K562 (cell line): ENCODE measurements at regions not wholly inside any gene's neighbourhood (a gene's known extent, or its start where the extent isn't known, plus 50 kb on each side); places are given as distances from the start of the nearest gene placed in this dataset.

Experiments
- ATAC-seq: fragments of 200-7000 bp; cut with Tn5 transposase; 3 replicates; pipeline ENCODE4 v1.9.1; 2020; ENCODE audit warnings: moderate library complexity
- BruUV-seq: library from RNA; stranded (reverse); fragments of 400-500 nt; replicated peaks from 2 replicates; lab custom pipeline; 2021; lab: Mats Ljungman, UMichigan
- CTCF ChIA-PET: fragments of 300-600 bp; formaldehyde crosslinking; extraction: SDS; loops from one replicate; lab custom pipeline; 2021; ENCODE audit warnings: low intra/inter-chr PET ratio; lab: Yijun Ruan, JAX
- POLR2A ChIA-PET: fragments of 300-600, 350-650 bp; sonication (Branson Sonifier 250); formaldehyde crosslinking; extraction: SDS; loops from one replicate; lab custom pipeline; 2021; ENCODE audit warnings: antibody characterized with exemption, inconsistent platforms; lab: Yijun Ruan, JAX
- DNase-seq, 4 experiments: peaks; one replicate each; pipeline versions ENCODE4 v3.0.0 to v3.0.0-alpha.2; 2011 to 2018; ENCODE audit warnings: low spot score in 3 of 4, mixed read lengths in 3 of 4; ENCODE audit errors: extremely low read depth in 1 of 4
- FAIRE-seq: peaks from 2 replicates; lab custom pipeline; 2011; peaks lifted over from hg19 to GRCh38; lab: Jason Lieb, UNC
- H2AFZ ChIP-seq: 2 replicates; pipeline ENCODE4 v1.6.0; 2011; ENCODE audit warnings: low read depth, low read length, control low read depth, inconsistent platforms
- H3K27ac ChIP-seq: fragments of 200-600 bp; 3 replicates; pipeline ENCODE4 v1.8.0; 2011; ENCODE audit warnings: low read depth, mild to moderate bottlenecking, control low read depth, inconsistent platforms, low read length, moderate library complexity, mixed read lengths; ENCODE audit errors: extremely low read depth
- H3K27me3 ChIP-seq, 2 experiments: fragments of 300-600 bp in 1 of 2; 2 replicates in 1 of 2; 3 replicates in 1 of 2; pipeline versions ENCODE4 v1.6.0 to v1.8.0; 2011; ENCODE audit warnings: inconsistent platforms in 2 of 2, low read length in 2 of 2, mild to moderate bottlenecking in 1 of 2, mixed read lengths in 1 of 2, moderate library complexity in 1 of 2; ENCODE audit not compliant: control insufficient read depth in 2 of 2, insufficient read depth in 2 of 2
- H3K36me3 ChIP-seq: fragments of 300-600 bp; 3 replicates; pipeline ENCODE4 v1.8.0; 2011; ENCODE audit warnings: mild to moderate bottlenecking, low read length, inconsistent platforms; ENCODE audit not compliant: control insufficient read depth, insufficient read depth
- H3K4me1 ChIP-seq, 2 experiments: fragments of 200-600 bp in 1 of 2; replicated peaks in 1 of 2; 2 replicates in 1 of 2; 3 replicates in 1 of 2; pipeline versions ENCODE4 v1.5.1 to v1.8.0; 2011; ENCODE audit warnings: inconsistent platforms in 2 of 2, low read length in 2 of 2, mild to moderate bottlenecking in 1 of 2, mixed read lengths in 1 of 2, moderate library complexity in 1 of 2; ENCODE audit not compliant: control insufficient read depth in 2 of 2, insufficient read depth in 2 of 2
- H3K4me2 ChIP-seq: 2 replicates; pipeline ENCODE4 v1.6.1; 2011; ENCODE audit warnings: low read length, control low read depth, inconsistent platforms, mixed read lengths; ENCODE audit not compliant: insufficient read depth
- H3K4me3 ChIP-seq: fragments of 200-600 bp; sonication (generic), shearing (Covaris generic); 2 replicates; pipeline ENCODE4 v1.5.1; 2016; ENCODE audit warnings: control low read depth, inconsistent platforms
- H3K79me2 ChIP-seq: fragments of 200-600 bp; 3 replicates; pipeline ENCODE4 v1.8.0; 2011; ENCODE audit warnings: low read length, inconsistent platforms; ENCODE audit not compliant: control insufficient read depth, insufficient read depth
- H3K9ac ChIP-seq, 2 experiments: 2 replicates each; pipeline versions ENCODE4 v1.6.0 to v1.6.1; 2011; ENCODE audit warnings: low read depth in 2 of 2, low read length in 2 of 2, control low read depth in 1 of 2, inconsistent platforms in 1 of 2, mild to moderate bottlenecking in 1 of 2, mixed read lengths in 1 of 2; ENCODE audit not compliant: insufficient read depth in 1 of 2
- H3K9me1 ChIP-seq: one replicate; pipeline ENCODE4 v1.6.0; 2011; ENCODE audit warnings: inconsistent platforms, mild to moderate bottlenecking, low read length, moderate library complexity; ENCODE audit not compliant: control insufficient read depth, insufficient read depth
- H3K9me3 ChIP-seq: replicated peaks from 2 replicates; pipeline ENCODE4 v1.5.1; 2011; ENCODE audit warnings: low read depth, low read length, inconsistent platforms; ENCODE audit not compliant: control insufficient read depth, insufficient read depth
- H4K20me1 ChIP-seq: replicated peaks from 2 replicates; pipeline ENCODE4 v1.6.1; 2011; ENCODE audit warnings: low read length, inconsistent platforms, mixed read lengths; ENCODE audit not compliant: control insufficient read depth, insufficient read depth
- PCBP2 ChIP-seq: fragments of 200-400 bp; formaldehyde crosslinking; IDR thresholded peaks from 2 replicates; pipeline ENCODE4 v1.6.1; 2018; ENCODE audit warnings: low read length, low read depth, mild to moderate bottlenecking, moderate library complexity; ENCODE audit not compliant: poor library complexity, severe bottlenecking
- PTBP1 ChIP-seq: fragments of 200-400 bp; formaldehyde crosslinking; IDR thresholded peaks from 2 replicates; pipeline ENCODE4 v1.6.1; 2017; ENCODE audit warnings: low read depth, low read length
- RFX1 ChIP-seq: fragments of 450-650 bp; IDR thresholded peaks from 2 replicates; pipeline ENCODE4 v1.6.1; 2016; ENCODE audit warnings: mild to moderate bottlenecking, moderate library complexity
- SUPT5H ChIP-seq: fragments of 450-650 bp; IDR thresholded peaks from 2 replicates; pipeline ENCODE4 v1.6.1; 2016
- TGIF2 ChIP-seq: sonication (generic); formaldehyde crosslinking; IDR thresholded peaks from 2 replicates; pipeline ENCODE4 v1.8.1; 2022; ENCODE audit warnings: mild to moderate bottlenecking, missing genetic modification reagents, moderate library complexity
- ZNF184 ChIP-seq: sonication (generic); formaldehyde crosslinking; IDR thresholded peaks from 2 replicates; pipeline ENCODE4 v1.5.0; 2020; ENCODE audit warnings: missing genetic modification reagents
- ZNF217 ChIP-seq: sonication (generic); formaldehyde crosslinking; IDR thresholded peaks from 2 replicates; pipeline ENCODE4 v1.8.0; 2022; ENCODE audit warnings: mild to moderate bottlenecking, missing genetic modification reagents
- ZNF717 ChIP-seq: fragments of 250-450 bp; sonication (Bioruptor Pico); IDR thresholded peaks from 2 replicates; pipeline ENCODE4 v1.5.0; 2021
- ZNF79 ChIP-seq: fragments of 250-450 bp; sonication (Bioruptor Pico); IDR thresholded peaks from 2 replicates; pipeline ENCODE4 v1.4.0; 2020; ENCODE audit warnings: low read depth, mild to moderate bottlenecking, moderate library complexity
- ZNF830 ChIP-seq: fragments of 250-450 bp; sonication (Bioruptor Pico); IDR thresholded peaks from 2 replicates; pipeline ENCODE4 v1.5.0; 2021; ENCODE audit warnings: mild to moderate bottlenecking
- WGBS: fragments of 100-300 bp; shearing (Covaris generic); methylation state at CpG from one replicate; pipeline ENCODE4 v1.1.6; 2016; ENCODE audit warnings: low coverage, mixed read lengths; ENCODE audit not compliant: insufficient coverage; ENCODE audit errors: missing lambda C conversion rate; 5-methylcytosine and 5-hydroxymethylcytosine counted together
- in situ Hi-C: fragments of 300-500 bp; cut with MboI; formaldehyde crosslinking; loops from 4 replicates; pipeline ENCODE4 v1.15.0; 2018; ENCODE audit warnings: inconsistent platforms, mixed read lengths
- intact Hi-C: fragments of 100-400 bp; cut with micrococcal nuclease; formaldehyde crosslinking; loops from 2 replicates; pipeline ENCODE4 v1.14.2; 2022
- TF ChIP-seq, protein P1 (sequence below): fragments of 450-650 bp; IDR thresholded peaks from 2 replicates; pipeline ENCODE4 v1.6.1; 2016; ENCODE audit warnings: mild to moderate bottlenecking

DNA sequence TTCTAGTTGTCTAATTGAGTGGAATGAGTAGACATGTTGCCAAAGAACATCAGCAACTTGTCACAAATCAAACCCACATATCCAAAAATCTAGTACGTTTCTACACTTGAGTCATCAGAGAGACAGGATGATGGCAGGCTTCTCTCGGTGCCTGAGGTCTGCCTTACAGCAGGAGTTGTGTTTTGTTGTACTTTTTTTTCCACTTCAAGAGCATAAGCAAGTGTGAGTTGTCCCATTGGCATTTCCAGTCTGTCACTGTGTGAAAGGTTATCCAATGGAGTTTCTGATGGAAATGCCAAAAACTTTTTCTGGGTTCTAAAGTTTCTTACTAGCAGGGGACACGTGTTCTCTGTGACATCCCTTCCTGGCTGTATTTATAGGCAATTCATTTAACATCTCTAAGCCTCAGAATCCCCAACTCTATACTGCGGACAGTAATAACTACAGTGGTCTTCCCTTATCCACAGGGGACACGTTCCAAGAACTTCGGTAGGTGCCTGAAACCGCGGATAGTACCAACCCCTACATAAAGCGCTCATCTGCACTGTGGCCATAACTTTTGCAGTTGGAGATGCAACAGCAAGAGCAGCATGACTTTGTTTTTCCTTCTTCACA is 246.5 kb downstream of the SYK start:
- H3K36me3 ChIP-seq = no peaks in the 10 kb centered on the region
- no peak overlapping the region for H2AFZ ChIP-seq
- H3K27me3 ChIP-seq = peaks cover 0 to 19% of the 10 kb centered on the region in 2 experiments; a peak in 4 of 5 replicates
- POLR2A ChIA-PET = no interaction called here
- FAIRE-seq (no peak), DNase-seq (no peak), ATAC-seq (no peak)
- H3K9me1 ChIP-seq = no peaks in the 10 kb centered on the region
- TF ChIP-seq, protein P1, sequence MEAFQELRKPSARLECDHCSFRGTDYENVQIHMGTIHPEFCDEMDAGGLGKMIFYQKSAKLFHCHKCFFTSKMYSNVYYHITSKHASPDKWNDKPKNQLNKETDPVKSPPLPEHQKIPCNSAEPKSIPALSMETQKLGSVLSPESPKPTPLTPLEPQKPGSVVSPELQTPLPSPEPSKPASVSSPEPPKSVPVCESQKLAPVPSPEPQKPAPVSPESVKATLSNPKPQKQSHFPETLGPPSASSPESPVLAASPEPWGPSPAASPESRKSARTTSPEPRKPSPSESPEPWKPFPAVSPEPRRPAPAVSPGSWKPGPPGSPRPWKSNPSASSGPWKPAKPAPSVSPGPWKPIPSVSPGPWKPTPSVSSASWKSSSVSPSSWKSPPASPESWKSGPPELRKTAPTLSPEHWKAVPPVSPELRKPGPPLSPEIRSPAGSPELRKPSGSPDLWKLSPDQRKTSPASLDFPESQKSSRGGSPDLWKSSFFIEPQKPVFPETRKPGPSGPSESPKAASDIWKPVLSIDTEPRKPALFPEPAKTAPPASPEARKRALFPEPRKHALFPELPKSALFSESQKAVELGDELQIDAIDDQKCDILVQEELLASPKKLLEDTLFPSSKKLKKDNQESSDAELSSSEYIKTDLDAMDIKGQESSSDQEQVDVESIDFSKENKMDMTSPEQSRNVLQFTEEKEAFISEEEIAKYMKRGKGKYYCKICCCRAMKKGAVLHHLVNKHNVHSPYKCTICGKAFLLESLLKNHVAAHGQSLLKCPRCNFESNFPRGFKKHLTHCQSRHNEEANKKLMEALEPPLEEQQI = no peak
- TF ChIP-seq PTBP1 = no peak
- TF ChIP-seq SUPT5H = no peak
- TF ChIP-seq ZNF217 (CRISPR knock-in tag) = no peak
- no peak for TF ChIP-seq ZNF184
- TF ChIP-seq ZNF79 (CRISPR knock-in tag) = no peak
- no peak for TF ChIP-seq ZNF830
- TF ChIP-seq ZNF717 = no peak
- TF ChIP-seq RFX1 = no peak
- TF ChIP-seq TGIF2 (CRISPR knock-in tag) = no peak
- no peak for TF ChIP-seq PCBP2
- no peak overlapping the region for H3K4me3 ChIP-seq
- no peak overlapping the region for H3K4me2 ChIP-seq
- CTCF ChIA-PET = no interaction called here
- no peaks in the 10 kb centered on the region for H3K4me1 ChIP-seq
- intact Hi-C loops = no loop called here
- H3K9ac ChIP-seq = no peak overlapping the region
- no peak overlapping the region for H3K27ac ChIP-seq
- in situ Hi-C loops = no loop called here
- no TSS peak for BruUV-seq
- H3K9me3 ChIP-seq = no peaks in the 10 kb centered on the region
- WGBS = 0% methylated on average over 9 of the region's 9 CpGs
- no peaks in the 10 kb centered on the region for H4K20me1 ChIP-seq
- H3K79me2 ChIP-seq = no peaks in the 10 kb centered on the region
